T-helper 17 cell (primary cell): ENCODE measurements at regions not wholly inside any gene's neighbourhood (a gene's known extent, or its start where the extent isn't known, plus 50 kb on each side); places are given as distances from the start of the nearest gene placed in this dataset.
"Not testable (repeated sequence)": the region's sequence is repeated elsewhere in the genome, so short reads cannot be mapped to it uniquely, and the experiment has no call there.

Experiments
- ATAC-seq: fragments of 150-1000 bp; cut with Tn5 transposase; 2 replicates; pipeline ENCODE4 v1.10.0; 2021; ENCODE audit warnings: mild to moderate bottlenecking, moderate library complexity
- DNase-seq, 3 donors: peaks; one replicate each; pipeline versions ENCODE4 v3.0.0 to v3.0.0-alpha.2; 2020 to 2021
- H3K9me3 ChIP-seq: one replicate; pipeline ENCODE4 v1.7.0; 2013; ENCODE audit warnings: low read length, mild to moderate bottlenecking; ENCODE audit not compliant: control insufficient read depth, poor library complexity, severe bottlenecking
- H3K27ac Mint-ChIP-seq: one replicate; pipeline ENCODE4 v1.8.0; 2022; ENCODE audit warnings: mild to moderate bottlenecking, moderate library complexity, mixed read lengths
- H3K27me3 Mint-ChIP-seq: one replicate; pipeline ENCODE4 v1.8.0; 2022; ENCODE audit warnings: mixed read lengths
- H3K36me3 Mint-ChIP-seq: one replicate; pipeline ENCODE4 v1.8.0; 2022; ENCODE audit warnings: low read depth, mixed read lengths
- H3K4me1 Mint-ChIP-seq: one replicate; pipeline ENCODE4 v1.8.0; 2022; ENCODE audit warnings: mild to moderate bottlenecking, mixed read lengths
- H3K4me3 Mint-ChIP-seq: one replicate; pipeline ENCODE4 v1.8.0; 2022; ENCODE audit warnings: mild to moderate bottlenecking, moderate library complexity, mixed read lengths

DNA sequence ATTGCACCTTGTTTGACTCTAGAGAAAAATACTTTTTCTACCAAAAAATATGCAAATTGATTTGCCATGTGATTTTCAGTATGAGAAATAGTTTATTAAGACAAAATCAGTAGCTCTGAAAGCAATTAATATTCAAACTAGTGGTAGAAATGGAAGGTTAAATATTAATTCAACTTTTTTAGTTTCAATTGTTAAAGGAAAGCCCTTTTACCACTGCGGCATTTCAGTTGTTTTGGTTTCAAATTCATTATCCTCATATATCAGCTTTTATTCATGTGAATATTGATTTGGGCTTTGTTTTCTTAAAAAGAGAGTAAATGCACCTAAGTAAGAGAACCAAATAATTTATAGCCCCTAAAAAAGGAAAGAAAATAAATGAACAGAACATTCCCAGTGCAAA lies 660.6 kb upstream of the CHD1 start:
- H3K9me3 ChIP-seq: no peaks in the 10 kb centered on the region
- H3K36me3 Mint-ChIP-seq: no peaks in the 10 kb centered on the region
- ATAC-seq (no peak), DNase-seq (no peak)
- H3K4me3 Mint-ChIP-seq: no peak overlapping the region
- no peaks in the 10 kb centered on the region for H3K4me1 Mint-ChIP-seq
- H3K27me3 Mint-ChIP-seq: no peaks in the 10 kb centered on the region
- no peak overlapping the region for H3K27ac Mint-ChIP-seq

DNA sequence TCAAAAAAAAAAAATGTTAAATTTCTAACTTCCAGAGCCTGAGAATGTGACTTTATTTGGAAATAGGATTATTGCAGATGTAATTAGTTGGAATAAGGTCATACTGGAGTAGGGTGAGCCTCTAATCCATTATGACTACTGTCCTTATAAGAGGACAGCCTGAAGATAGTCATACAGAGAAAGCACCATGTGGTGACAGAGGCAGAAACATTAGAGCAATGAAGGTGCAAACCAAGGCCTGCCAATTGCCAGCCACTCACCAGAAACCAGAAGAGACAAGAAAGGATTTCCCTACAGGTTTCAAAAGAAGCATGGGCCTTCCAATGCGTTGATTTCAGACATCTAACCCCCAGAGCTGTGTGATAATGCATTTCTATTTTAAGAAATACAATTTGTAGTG lies 659.2 kb upstream of the CHD1 start:
- H3K27ac Mint-ChIP-seq: no peak overlapping the region
- no peaks in the 10 kb centered on the region for H3K27me3 Mint-ChIP-seq
- H3K9me3 ChIP-seq: no peaks in the 10 kb centered on the region
- ATAC-seq (no peak), DNase-seq (no peak)
- no peak overlapping the region for H3K4me3 Mint-ChIP-seq
- H3K36me3 Mint-ChIP-seq: no peaks in the 10 kb centered on the region
- H3K4me1 Mint-ChIP-seq: no peaks in the 10 kb centered on the region

DNA sequence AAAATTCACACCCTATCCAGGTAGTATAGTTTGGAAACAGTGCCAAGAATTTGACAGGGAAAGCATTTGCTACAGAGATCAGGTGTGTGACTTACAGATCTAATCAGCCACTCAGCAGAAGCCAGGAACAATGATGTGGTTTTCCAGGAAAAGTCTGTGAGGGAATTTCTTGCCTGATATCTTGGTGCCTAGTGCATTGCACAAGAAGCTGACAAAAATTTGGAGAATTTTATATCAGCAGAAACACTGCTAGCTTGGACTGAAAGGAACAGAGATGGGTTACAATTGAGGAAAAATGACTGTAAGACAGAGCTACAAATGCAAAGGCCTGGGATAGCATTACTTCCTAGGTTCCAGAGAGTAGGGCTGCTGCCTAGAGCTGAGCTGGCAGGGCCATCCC lies 658.1 kb upstream of the CHD1 start:
- no peaks in the 10 kb centered on the region for H3K27me3 Mint-ChIP-seq
- no peaks in the 10 kb centered on the region for H3K4me1 Mint-ChIP-seq
- H3K9me3 ChIP-seq: no peaks in the 10 kb centered on the region
- no peaks in the 10 kb centered on the region for H3K36me3 Mint-ChIP-seq
- no peak overlapping the region for H3K4me3 Mint-ChIP-seq
- DNase-seq (no peak), ATAC-seq (no peak)
- no peak overlapping the region for H3K27ac Mint-ChIP-seq

DNA sequence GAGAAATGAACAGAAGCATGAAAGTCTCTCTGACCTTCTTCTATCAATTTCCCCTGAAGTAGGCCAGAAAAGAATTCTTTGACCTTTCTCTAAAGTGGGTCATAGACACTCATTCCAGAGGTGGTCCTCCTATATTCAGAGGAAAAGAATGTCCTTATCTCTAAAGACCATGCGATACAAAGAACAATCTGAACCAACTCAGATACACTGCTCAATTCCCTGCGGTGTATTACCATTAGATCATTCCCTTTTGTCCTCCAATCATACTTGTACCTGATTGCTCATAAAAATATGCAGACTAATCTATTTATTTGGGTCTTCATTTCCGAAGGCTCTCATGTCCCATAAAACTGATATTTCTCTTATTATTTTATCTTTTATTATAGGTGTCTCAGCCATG lies 652.4 kb upstream of the CHD1 start:
- ATAC-seq, H3K36me3 Mint-ChIP-seq, DNase-seq, H3K4me1 Mint-ChIP-seq, H3K27ac Mint-ChIP-seq, H3K4me3 Mint-ChIP-seq, H3K9me3 ChIP-seq, H3K27me3 Mint-ChIP-seq: not testable (repeated sequence)

DNA sequence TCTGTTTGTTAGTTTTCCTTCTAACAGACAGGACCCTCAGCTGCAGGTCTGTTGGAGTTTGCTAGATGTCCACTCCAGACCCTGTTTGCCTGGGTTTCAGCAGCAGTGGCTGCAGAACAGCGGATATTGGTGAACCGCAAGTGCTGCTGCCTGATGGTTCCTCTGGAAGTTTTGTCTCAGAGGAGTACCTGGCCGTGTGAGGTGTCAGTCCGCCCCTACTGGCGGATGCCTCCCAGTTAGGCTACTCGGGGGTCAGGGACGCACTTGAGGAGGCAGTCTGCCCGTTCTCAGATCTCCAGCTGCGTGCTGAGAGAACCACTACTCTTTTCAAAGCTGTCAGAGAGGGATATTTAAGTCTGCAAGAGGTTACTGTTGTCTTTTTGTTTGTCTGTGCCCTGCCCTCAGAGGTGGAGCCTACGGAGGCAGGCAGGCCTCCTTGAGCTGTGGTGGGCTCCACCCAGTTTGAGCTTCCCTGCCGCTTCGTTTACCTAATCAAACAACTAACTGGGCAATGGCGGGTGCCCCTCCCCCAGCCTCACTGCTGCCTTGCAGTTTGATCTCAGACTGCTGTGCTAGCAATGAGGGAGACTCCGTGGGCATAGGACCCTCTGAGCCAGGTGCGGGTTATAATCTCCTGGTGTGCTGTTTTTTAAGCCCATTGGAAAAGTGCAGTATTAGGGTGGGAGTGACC lies 634.3 kb upstream of the CHD1 start:
- not testable (repeated sequence) for DNase-seq, H3K4me3 Mint-ChIP-seq, H3K36me3 Mint-ChIP-seq, H3K9me3 ChIP-seq, ATAC-seq, H3K27ac Mint-ChIP-seq, H3K4me1 Mint-ChIP-seq, H3K27me3 Mint-ChIP-seq

DNA sequence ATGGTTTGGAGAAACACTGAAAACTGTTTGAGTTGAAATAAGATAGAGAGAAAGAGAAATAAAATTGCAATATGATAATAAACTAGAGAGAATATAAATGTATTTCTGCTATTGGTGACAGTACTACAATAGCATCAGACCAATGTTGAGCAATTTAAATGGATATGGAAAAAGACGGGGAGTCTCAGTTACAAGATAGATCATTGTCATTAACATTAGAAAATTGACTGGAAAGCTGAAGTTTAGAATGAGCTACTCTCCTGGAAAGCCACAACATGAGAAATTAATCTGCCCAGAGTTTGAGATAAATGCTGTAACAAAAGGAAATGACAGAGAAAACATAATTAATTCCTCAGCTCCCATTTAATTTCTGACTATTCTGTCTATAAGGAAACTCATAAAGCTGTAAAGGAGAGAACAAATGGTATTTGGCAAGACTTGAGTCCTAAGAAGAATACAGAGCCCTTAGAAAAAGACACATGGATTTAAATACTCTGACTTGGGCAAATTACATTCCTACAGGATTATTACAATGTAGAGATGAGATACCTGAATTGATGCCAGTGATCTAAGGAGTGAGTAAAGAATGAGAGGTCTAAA lies 624.5 kb upstream of the CHD1 start:
- Mint-ChIP-seq H3K36me3 (no peaks in the 10 kb centered on the region), H3K4me3 (no peak overlapping the region), H3K4me1 (no peaks in the 10 kb centered on the region), H3K27ac (no peak overlapping the region), H3K27me3 (no peaks in the 10 kb centered on the region)
- H3K9me3 ChIP-seq: no peaks in the 10 kb centered on the region
- DNase-seq (no peak), ATAC-seq (no peak)

DNA sequence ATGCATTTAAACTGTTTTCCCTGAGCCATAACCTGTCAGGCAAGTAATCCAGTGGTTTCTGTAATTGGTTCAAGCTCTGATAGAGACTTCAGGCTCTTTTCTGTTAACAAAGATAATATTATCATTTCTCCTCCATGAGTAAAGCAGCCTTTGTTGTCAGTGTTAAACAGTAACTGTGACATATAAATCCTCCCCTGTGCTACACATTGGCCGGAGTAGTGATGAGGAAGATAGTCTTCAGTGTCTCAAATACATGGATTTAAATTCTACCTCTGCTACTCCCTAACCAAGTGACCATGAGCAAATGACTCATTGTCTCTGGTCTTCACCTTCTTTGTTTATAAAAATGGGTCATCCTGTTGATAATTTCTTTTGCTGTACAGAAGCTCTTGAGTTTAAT lies 615.5 kb upstream of the CHD1 start:
- no peaks in the 10 kb centered on the region for H3K27me3 Mint-ChIP-seq

DNA sequence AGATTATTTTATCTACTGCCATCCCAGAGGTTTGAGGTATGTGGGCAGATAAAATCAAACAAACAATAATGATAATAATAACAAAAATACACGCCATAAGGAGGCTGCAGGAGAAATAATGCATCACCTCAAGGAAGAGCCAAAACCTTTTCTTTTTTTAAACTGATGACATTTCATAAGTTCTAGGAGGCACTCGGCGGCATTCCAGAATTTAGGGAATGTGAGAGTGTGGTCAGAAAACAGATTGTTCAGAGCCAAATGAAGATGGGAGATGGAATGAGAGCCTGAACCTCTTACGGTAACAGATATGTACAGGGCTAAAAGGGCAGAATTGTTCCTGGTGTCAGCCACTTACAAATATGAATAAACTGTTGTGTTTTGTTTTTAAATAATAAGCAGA lies 615.0 kb upstream of the CHD1 start:
- no peak overlapping the region for H3K4me3 Mint-ChIP-seq
- H3K36me3 Mint-ChIP-seq: no peaks in the 10 kb centered on the region
- H3K27ac Mint-ChIP-seq: no peak overlapping the region
- no peaks in the 10 kb centered on the region for H3K9me3 ChIP-seq
- H3K4me1 Mint-ChIP-seq: no peaks in the 10 kb centered on the region
- no peak for DNase-seq
- H3K27me3 Mint-ChIP-seq: no peaks in the 10 kb centered on the region
- no peak for ATAC-seq

More for the DNA sequence above, 615.5 kb upstream of the CHD1 start:
- no peak overlapping the region for H3K27ac Mint-ChIP-seq
- H3K4me3 Mint-ChIP-seq: no peak overlapping the region
- H3K36me3 Mint-ChIP-seq: no peaks in the 10 kb centered on the region
- no peaks in the 10 kb centered on the region for H3K4me1 Mint-ChIP-seq
- ATAC-seq (no peak), DNase-seq (no peak)
- H3K9me3 ChIP-seq: no peaks in the 10 kb centered on the region

DNA sequence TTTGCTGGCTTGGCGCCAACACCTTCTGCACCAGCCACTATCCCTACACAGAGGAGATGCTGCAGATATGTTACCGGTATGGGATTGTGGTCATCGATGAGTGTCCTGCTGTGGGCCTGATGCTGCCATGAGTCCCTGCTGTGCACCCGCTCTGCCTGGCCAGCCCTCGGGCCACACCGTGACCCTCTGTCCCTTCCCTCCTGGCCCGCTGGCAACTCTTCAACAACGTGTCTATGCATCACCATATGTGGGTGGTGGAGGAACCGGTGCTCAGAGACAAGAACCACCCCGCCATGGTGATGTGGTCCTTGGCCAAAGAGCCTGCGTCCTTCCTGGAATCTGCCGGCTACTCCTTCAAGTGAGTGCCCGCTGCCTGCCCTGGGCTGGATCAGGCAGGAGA lies 605.4 kb upstream of the CHD1 start:
- H3K9me3 ChIP-seq, H3K4me3 Mint-ChIP-seq, H3K4me1 Mint-ChIP-seq, H3K27ac Mint-ChIP-seq, H3K27me3 Mint-ChIP-seq, DNase-seq, ATAC-seq, H3K36me3 Mint-ChIP-seq: not testable (repeated sequence)

DNA sequence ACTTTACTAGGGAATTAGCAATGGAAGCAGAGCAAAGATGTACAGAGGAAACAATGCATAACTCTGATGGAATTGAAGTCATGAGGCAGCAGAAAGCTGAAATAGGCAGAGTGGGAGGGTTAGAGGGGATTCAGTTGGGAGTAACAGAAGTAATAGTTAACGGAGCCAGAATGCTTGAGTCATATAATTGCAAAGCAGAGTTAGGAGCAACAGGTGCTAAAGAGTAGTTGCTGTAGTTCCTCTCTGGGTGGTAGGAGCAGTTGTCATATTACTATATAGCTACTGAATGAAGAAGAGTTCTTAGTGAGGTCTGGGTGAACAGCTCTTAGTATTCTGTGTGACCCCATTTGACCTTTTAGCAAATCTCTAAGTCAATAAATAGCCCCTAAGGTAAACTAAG lies 592.9 kb upstream of the CHD1 start:
- not testable (repeated sequence) for H3K9me3 ChIP-seq, DNase-seq, H3K27me3 Mint-ChIP-seq, H3K4me1 Mint-ChIP-seq, H3K27ac Mint-ChIP-seq, ATAC-seq, H3K36me3 Mint-ChIP-seq, H3K4me3 Mint-ChIP-seq

DNA sequence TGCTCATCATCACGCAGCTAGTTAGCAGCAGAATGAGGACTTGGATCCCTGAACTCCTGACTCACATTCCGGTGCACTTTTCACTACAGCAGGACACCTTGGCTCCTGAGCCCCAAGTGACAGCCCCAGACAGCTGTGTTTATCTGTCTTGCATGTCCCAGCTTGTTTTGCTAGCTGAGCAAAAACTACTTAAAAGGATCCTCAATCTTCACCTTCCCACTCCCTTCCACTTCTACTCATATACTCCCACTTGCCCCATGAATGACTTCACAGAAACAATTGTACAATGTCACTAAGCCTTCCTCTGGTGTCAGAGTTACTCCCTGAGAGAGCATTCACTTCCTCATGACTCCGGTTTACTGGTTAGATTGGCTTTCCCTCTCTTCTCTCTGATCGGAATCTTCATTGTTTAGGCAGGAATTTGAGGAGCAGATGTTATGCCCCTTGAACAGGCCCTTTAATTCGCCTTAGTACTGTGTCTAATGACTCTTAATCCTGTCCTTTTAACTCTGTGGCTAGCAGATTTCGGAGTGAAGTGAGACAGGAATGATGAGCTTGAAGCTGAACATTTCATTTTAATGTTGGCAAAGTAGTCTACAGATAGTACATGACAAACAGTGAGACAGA lies 587.2 kb upstream of the CHD1 start:
- not testable (repeated sequence) for H3K4me1 Mint-ChIP-seq, H3K4me3 Mint-ChIP-seq, DNase-seq, ATAC-seq, H3K36me3 Mint-ChIP-seq, H3K27me3 Mint-ChIP-seq, H3K9me3 ChIP-seq, H3K27ac Mint-ChIP-seq

DNA sequence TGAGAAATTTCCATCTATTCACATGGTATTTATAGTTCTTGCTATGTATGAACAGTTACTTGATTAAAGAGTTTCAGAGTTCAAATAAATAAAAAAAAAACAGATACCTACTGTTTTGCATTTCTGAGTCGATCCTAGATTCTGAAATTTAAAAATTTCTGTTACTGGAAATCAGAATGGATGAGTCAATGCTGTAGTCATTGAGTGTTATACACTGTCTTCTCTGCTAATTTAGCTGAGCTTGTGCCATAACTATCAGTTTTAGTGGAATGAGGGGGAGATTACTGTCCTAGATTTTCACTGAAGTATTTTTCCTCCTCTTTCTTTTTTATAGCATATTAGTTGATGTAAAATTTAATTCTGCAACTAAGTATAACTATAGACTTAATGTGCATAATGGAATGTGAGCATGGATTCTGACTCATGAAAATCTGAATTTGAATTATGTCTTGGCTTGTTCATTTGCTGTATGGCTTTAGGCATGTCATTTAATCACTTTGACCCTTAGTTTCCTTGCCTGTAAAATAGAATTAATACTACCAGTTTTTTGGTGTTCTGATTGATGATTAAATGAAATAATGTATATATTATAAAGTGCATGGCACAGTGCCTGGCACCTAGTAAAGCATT lies 581.5 kb upstream of the CHD1 start:
- not testable (repeated sequence) for H3K36me3 Mint-ChIP-seq, H3K27ac Mint-ChIP-seq, H3K4me1 Mint-ChIP-seq, H3K4me3 Mint-ChIP-seq, ATAC-seq, H3K9me3 ChIP-seq, DNase-seq, H3K27me3 Mint-ChIP-seq

DNA sequence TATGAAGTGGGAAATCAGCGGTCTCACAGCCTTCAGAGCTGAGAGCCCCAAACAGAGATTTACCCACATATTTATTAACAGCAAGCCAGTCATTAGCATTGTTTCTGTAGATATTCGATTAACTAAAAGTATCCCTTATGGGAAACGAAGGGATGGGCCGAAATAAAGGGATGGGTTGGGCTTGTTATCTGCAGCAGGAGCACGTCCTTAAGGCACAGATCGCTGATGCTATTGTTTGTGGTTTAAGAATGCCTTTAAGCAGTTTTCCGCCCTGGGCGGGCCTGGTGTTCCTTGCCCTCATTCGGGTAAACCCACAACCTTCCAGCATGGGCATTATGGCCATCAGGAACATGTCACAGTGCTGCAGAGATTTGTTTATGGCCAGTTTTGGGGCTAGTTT lies 580.3 kb upstream of the CHD1 start:
- H3K36me3 Mint-ChIP-seq, DNase-seq: not testable (repeated sequence)

More for the DNA sequence above, 580.3 kb upstream of the CHD1 start:
- ATAC-seq, H3K27ac Mint-ChIP-seq, H3K9me3 ChIP-seq, H3K4me1 Mint-ChIP-seq, H3K27me3 Mint-ChIP-seq, H3K4me3 Mint-ChIP-seq: not testable (repeated sequence)
